GM18520 (cell line): ENCODE measurements at regions not wholly inside any gene's neighbourhood (a gene's known extent, or its start where the extent isn't known, plus 50 kb on each side); places are given as distances from the start of the nearest gene placed in this dataset.
A peak's percentile ranks its signal among the peaks of the same experiment; 100 is the strongest.

Source experiments
- ATAC-seq: cut with Tn5 transposase; IDR thresholded peaks from one replicate; pipeline ENCODE4 v1.9.1; 2021; ENCODE audit not compliant: unreplicated experiment

GRCh38 chr12:91609283-91609682 lies 426.7 kb upstream of the DCN start:
- no peak for ATAC-seq

GRCh38 chr12:91608542-91608941 lies 425.9 kb upstream of the DCN start:
- ATAC-seq: no peak

GRCh38 chr12:91606662-91607377 lies 424.2 kb upstream of the DCN start:
- ATAC-seq: no peak

GRCh38 chr12:91604897-91605296 lies 422.3 kb upstream of the DCN start:
- no peak for ATAC-seq

- no peak for ATAC-seq
Measured at GRCh38 chr12:91603060-91603459, 420.4 kb upstream of the DCN start.

GRCh38 chr12:91601054-91601453 lies 418.4 kb upstream of the DCN start:
- ATAC-seq: no peak

GRCh38 chr12:91594715-91595114 lies 412.1 kb upstream of the DCN start:
- no peak for ATAC-seq

- ATAC-seq: no peak
Measured at GRCh38 chr12:91591639-91591987, 409.0 kb upstream of the DCN start.

- ATAC-seq: no peak
Measured at GRCh38 chr12:91590966-91591638, 408.5 kb upstream of the DCN start.

GRCh38 chr12:91588874-91589454 lies 406.3 kb upstream of the DCN start:
- no peak for ATAC-seq

- no peak for ATAC-seq
Measured at GRCh38 chr12:91586015-91586414, 403.4 kb upstream of the DCN start.

- ATAC-seq: no peak
Measured at GRCh38 chr12:91582811-91583210, 400.2 kb upstream of the DCN start.

- ATAC-seq: no peak
Measured at GRCh38 chr12:91579516-91580263, 397.1 kb upstream of the DCN start.

- peak; percentile 63 for ATAC-seq
Measured at GRCh38 chr12:91577586-91578539, 395.2 kb upstream of the DCN start.

- no peak for ATAC-seq
Measured at GRCh38 chr12:91576432-91576831, 393.8 kb upstream of the DCN start.

- no peak for ATAC-seq
Measured at GRCh38 chr12:91575630-91576029, 393.0 kb upstream of the DCN start.

GRCh38 chr12:91574975-91575374 lies 392.4 kb upstream of the DCN start:
- ATAC-seq: no peak

- no peak for ATAC-seq
Measured at GRCh38 chr12:91574391-91574790, 391.8 kb upstream of the DCN start.

- ATAC-seq: no peak
Measured at GRCh38 chr12:91572869-91573268, 390.3 kb upstream of the DCN start.

GRCh38 chr12:91567100-91567485 lies 384.5 kb upstream of the DCN start:
- ATAC-seq: no peak
